ENCODE measurements at regions not wholly inside any gene's neighbourhood (a gene's known extent, or its start where the extent isn't known, plus 50 kb on each side); places are given as distances from the start of the nearest gene placed in this dataset.

- no peak for TF ChIP-seq CTCF (IDR thresholded peaks at IDR 0.05)
- TF ChIP-seq POLR2A (IDR thresholded peaks at IDR 0.05) = no peak
- TF ChIP-seq EP300 (IDR thresholded peaks at IDR 0.05; ENCODE audit: low read depth) = no peak
- no peak for TF ChIP-seq POLR2AphosphoS5 (IDR thresholded peaks at IDR 0.05)
Measured at GRCh38 chr3:159669766-159670165, 318.9 kb upstream of the IL12A start.
